Colonic mucosa (tissue), 4 donors: ENCODE measurements at regions not wholly inside any gene's neighbourhood (a gene's known extent, or its start where the extent isn't known, plus 50 kb on each side); places are given as distances from the start of the nearest gene placed in this dataset.

Source experiments
- DNase-seq: peaks from one replicate; pipeline ENCODE4 v3.0.0-alpha.2; 2020
- H3K27ac ChIP-seq: fragments of 200-600 bp; one replicate; pipeline ENCODE4 v1.8.0; 2021
- H3K27me3 ChIP-seq: fragments of 200-600 bp; one replicate; pipeline ENCODE4 v1.8.0; 2021
- H3K36me3 ChIP-seq: fragments of 200-600 bp; one replicate; pipeline ENCODE4 v1.8.0; 2021
- H3K4me1 ChIP-seq: fragments of 200-600 bp; one replicate; pipeline ENCODE4 v1.8.0; 2021; ENCODE audit warnings: mild to moderate bottlenecking
- H3K4me3 ChIP-seq: fragments of 200-600 bp; one replicate; pipeline ENCODE4 v1.8.0; 2021
- H3K9ac ChIP-seq, 2 donors: one replicate each; pipeline ENCODE4 v1.7.0; 2013; ENCODE audit warnings: control low read depth in 2 of 2, low read depth in 2 of 2, low read length in 2 of 2
- H3K9me3 ChIP-seq: fragments of 200-600 bp; one replicate; pipeline ENCODE4 v1.8.0; 2021
- intact Hi-C: fragments of 100-400 bp; cut with DNase I; formaldehyde crosslinking; loops from one replicate; pipeline ENCODE4 v1.14.1; 2022
- TF ChIP-seq, protein P1 (sequence below): fragments of 200-600 bp; IDR thresholded peaks from one replicate; pipeline ENCODE4 v1.8.0; 2022; ENCODE audit warnings: antibody characterized with exemption, mild to moderate bottlenecking
- donor health status: healthy.
- donor health status: DM: no; HTN: no; CAD: no.
- donor health status: DM: no; HTN: no; CAD: no.

DNA sequence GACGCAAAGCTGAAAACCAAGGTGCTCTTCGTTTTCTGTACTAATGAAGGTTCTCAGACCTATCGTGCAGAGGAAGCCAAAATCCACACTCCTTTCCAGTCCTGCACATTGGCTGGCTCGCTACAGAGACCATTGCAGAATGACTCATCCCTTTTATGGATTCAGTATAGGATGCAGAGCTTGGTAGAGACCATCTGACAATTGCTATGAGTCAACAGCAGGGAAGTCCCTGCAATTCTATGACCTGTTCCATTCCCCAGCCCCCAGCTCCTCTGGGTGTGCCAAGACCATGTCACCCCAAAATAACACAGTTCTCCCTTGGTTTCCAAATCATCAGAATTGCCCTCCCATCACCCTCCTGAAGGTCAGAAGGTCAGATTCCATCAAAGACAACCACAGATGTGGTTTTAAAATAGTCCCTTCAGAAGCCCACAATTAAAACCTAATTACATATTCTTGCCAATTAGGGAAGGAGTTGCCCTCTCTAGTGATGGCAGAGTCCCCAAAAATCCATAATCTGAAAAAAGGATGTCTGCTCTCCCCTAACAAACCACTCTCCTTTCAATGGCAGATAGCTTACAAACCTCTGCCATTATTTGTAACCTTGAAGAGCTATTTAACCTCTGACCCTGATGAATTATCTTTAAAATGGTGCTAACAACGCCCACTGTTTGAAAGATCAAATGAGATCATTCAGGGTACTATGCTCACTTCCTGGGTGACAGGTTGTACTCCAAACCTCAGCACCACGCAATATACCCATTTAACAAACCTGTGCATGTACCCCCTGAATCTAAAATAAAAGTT is 108.2 kb upstream of the RBBP6 start:
- Histone ChIP-seq H3K36me3 (no peaks in the 10 kb centered on the region), H3K4me1 (no peaks in the 10 kb centered on the region), H3K27me3 (no peaks in the 10 kb centered on the region), H3K4me3 (no peak overlapping the region), H3K9me3 (no peaks in the 10 kb centered on the region), H3K27ac (no peak overlapping the region), H3K9ac (no peak overlapping the region)
- no peak for DNase-seq
- intact Hi-C loops: no loop called here
- TF ChIP-seq, protein P1, sequence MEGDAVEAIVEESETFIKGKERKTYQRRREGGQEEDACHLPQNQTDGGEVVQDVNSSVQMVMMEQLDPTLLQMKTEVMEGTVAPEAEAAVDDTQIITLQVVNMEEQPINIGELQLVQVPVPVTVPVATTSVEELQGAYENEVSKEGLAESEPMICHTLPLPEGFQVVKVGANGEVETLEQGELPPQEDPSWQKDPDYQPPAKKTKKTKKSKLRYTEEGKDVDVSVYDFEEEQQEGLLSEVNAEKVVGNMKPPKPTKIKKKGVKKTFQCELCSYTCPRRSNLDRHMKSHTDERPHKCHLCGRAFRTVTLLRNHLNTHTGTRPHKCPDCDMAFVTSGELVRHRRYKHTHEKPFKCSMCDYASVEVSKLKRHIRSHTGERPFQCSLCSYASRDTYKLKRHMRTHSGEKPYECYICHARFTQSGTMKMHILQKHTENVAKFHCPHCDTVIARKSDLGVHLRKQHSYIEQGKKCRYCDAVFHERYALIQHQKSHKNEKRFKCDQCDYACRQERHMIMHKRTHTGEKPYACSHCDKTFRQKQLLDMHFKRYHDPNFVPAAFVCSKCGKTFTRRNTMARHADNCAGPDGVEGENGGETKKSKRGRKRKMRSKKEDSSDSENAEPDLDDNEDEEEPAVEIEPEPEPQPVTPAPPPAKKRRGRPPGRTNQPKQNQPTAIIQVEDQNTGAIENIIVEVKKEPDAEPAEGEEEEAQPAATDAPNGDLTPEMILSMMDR: no peak

DNA sequence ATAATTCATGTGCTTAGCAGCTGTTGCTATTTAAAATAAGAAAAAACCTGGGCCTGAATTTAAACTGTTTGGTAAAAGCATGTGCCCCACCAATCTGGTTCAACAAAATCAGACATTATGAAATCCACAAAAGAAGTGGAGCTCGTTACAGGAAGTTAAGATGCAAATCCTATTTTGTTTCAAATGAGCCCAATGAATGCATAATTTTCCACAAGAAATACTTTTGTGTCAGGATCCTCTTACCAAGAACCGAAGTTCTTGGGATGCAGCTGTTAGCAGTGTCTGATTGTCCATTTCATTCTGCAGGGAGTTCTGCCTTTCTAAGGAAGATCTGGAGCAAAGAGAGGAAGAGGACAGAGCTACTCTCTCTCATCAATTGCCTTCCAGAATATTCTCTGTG is 105.7 kb upstream of the RBBP6 start:
- TF ChIP-seq, protein P1: no peak
- Histone ChIP-seq H3K9me3 (no peaks in the 10 kb centered on the region), H3K27ac (no peak overlapping the region), H3K4me3 (no peak overlapping the region), H3K9ac (no peak overlapping the region), H3K4me1 (no peaks in the 10 kb centered on the region), H3K27me3 (no peaks in the 10 kb centered on the region), H3K36me3 (no peaks in the 10 kb centered on the region)
- intact Hi-C loops: no loop called here
- no peak for DNase-seq

DNA sequence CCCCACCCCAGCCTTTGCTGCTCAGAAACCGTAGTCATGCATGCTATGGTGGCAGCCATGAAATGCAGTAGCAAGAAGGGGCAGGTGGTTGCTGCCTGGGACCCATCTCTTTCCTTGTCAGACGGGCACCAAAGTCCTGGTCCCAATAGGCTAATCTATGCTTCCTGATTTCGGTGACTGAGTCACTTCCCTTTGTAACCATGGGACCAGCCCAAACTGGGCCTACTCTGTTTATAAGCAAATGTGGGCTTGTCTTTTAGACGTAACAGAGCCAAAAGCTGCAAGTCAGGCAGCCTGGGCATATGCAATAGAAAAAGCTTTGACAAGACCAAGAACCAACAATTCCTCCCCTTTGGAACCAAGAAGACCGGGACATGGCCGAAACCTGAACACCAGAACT is 99.1 kb upstream of the RBBP6 start:
- H3K9me3 ChIP-seq: no peaks in the 10 kb centered on the region
- intact Hi-C loops: no loop called here
- DNase-seq: no peak
- H3K4me1 ChIP-seq: no peaks in the 10 kb centered on the region
- H3K27ac ChIP-seq: no peak overlapping the region
- H3K27me3 ChIP-seq: no peaks in the 10 kb centered on the region
- no peak overlapping the region for H3K9ac ChIP-seq
- H3K4me3 ChIP-seq: no peak overlapping the region
- H3K36me3 ChIP-seq: no peaks in the 10 kb centered on the region
- TF ChIP-seq, protein P1: no peak

DNA sequence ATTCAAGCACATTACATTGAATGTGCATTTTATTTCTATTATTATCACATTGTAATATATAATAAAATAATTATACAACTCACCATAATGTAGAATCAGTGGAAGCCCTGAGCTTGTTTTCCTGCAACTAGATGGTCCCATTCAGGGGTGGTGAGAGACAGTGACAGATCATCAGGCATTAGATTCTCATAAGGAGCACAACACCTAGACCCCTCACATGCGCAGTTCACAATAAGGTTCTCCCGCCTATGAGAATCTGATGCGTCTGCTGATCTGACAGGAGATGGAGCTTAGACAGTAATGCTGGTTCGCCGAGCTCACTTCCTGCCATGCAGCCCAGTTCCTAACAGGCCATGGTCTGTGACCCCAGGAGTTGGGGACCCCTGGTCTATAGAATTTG is 96.7 kb upstream of the RBBP6 start:
- no peaks in the 10 kb centered on the region for H3K36me3 ChIP-seq
- no peaks in the 10 kb centered on the region for H3K4me1 ChIP-seq
- no peak for DNase-seq
- no peak overlapping the region for H3K9ac ChIP-seq
- no peaks in the 10 kb centered on the region for H3K27me3 ChIP-seq
- TF ChIP-seq, protein P1: no peak
- intact Hi-C loops: no loop called here
- no peak overlapping the region for H3K27ac ChIP-seq
- no peak overlapping the region for H3K4me3 ChIP-seq
- H3K9me3 ChIP-seq: no peaks in the 10 kb centered on the region

DNA sequence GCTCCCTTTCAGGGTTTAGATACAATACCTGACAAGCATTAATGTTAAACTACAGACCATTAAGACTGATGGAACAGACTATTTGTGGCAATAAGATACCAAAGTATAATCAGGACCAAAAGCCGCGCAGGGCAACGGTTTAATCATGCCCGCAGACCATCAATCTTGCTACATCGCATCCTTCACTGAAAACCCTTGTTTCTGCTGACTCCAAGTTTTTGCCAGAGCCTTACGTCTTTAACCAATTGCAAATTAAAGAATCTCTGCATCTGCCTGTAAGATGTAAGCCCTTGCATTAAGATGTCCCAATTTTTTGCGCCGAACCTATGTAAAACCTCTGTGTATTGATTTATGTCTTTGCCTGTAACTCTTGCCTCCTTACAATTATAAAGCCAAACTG is 94.2 kb upstream of the RBBP6 start:
- no peaks in the 10 kb centered on the region for H3K9me3 ChIP-seq
- H3K4me1 ChIP-seq: no peaks in the 10 kb centered on the region
- H3K27me3 ChIP-seq: no peaks in the 10 kb centered on the region
- TF ChIP-seq, protein P1: no peak
- no peaks in the 10 kb centered on the region for H3K36me3 ChIP-seq
- no peak overlapping the region for H3K4me3 ChIP-seq
- H3K27ac ChIP-seq: no peak overlapping the region
- DNase-seq: no peak
- intact Hi-C loops: no loop called here
- H3K9ac ChIP-seq: no peak overlapping the region
